Neural progenitor cell (in vitro differentiated cells): ENCODE measurements at regions not wholly inside any gene's neighbourhood (a gene's known extent, or its start where the extent isn't known, plus 50 kb on each side); places are given as distances from the start of the nearest gene placed in this dataset.

ENCODE experiments used
- CTCF ChIP-seq: fragments of 200-600 bp; sonication (generic); IDR thresholded peaks from 2 replicates; pipeline ENCODE4 v1.5.1; 2017; ENCODE audit warnings: antibody characterized with exemption, mild to moderate bottlenecking
- EZH2 ChIP-seq: fragments of 200-600 bp; sonication (generic); IDR thresholded peaks from 2 replicates; pipeline ENCODE4 v1.6.1; 2017; ENCODE audit warnings: antibody characterized with exemption, mild to moderate bottlenecking, moderate library complexity
- EZH2phosphoT487 ChIP-seq: fragments of 200-600 bp; sonication (generic); IDR thresholded peaks from 2 replicates; pipeline ENCODE4 v1.6.1; 2017; ENCODE audit warnings: antibody characterized with exemption

- TF ChIP-seq CTCF = no peak
- no peak for TF ChIP-seq EZH2
- no peak for TF ChIP-seq EZH2phosphoT487
Measured at GRCh38 chr3:137222736-137223225, 265.0 kb downstream of the IL20RB start.
